SK-N-SH treated with all-trans-retinoic acid at 6 μM for 48 hours (cell line): ENCODE measurements at regions not wholly inside any gene's neighbourhood (a gene's known extent, or its start where the extent isn't known, plus 50 kb on each side); places are given as distances from the start of the nearest gene placed in this dataset.

ENCODE experiments used
- ATAC-seq: fragments of 200-7000 bp; cut with Tn5 transposase; 3 replicates; pipeline ENCODE4 v1.9.1; 2020; ENCODE audit warnings: mild to moderate bottlenecking, moderate library complexity
- ARNTL ChIP-seq: fragments of 450-650 bp; formaldehyde crosslinking; IDR thresholded peaks from 2 replicates; pipeline ENCODE4 v1.5.0; 2020; ENCODE audit warnings: low read depth, mild to moderate bottlenecking, moderate library complexity, borderline replicate concordance
- BACH2 ChIP-seq: fragments of 250-450 bp; sonication (Bioruptor Pico); IDR thresholded peaks from 2 replicates; pipeline ENCODE4 v1.9.0; 2021; ENCODE audit warnings: mild to moderate bottlenecking, borderline replicate concordance
- CREB5 ChIP-seq: fragments of 250-450 bp; sonication (Bioruptor Pico); IDR thresholded peaks from 2 replicates; pipeline ENCODE4 v1.5.1; 2020; ENCODE audit warnings: low read depth, mild to moderate bottlenecking, moderate library complexity
- CSDC2 ChIP-seq: fragments of 250-450 bp; sonication (Bioruptor Pico); IDR thresholded peaks from 2 replicates; pipeline ENCODE4 v1.5.0; 2020; ENCODE audit warnings: mild to moderate bottlenecking, moderate library complexity
- CSRNP3 ChIP-seq: fragments of 250-450 bp; sonication (Bioruptor Pico); IDR thresholded peaks from 2 replicates; pipeline ENCODE4 v1.5.1; 2021; ENCODE audit warnings: mild to moderate bottlenecking, moderate library complexity
- ESRRG ChIP-seq: fragments of 250-450 bp; sonication (Bioruptor Pico); IDR thresholded peaks from 2 replicates; pipeline ENCODE4 v1.6.1; 2021; ENCODE audit warnings: mild to moderate bottlenecking
- GLIS3 ChIP-seq: fragments of 250-450 bp; sonication (Bioruptor Pico); IDR thresholded peaks from 2 replicates; pipeline ENCODE4 v1.5.0; 2020; ENCODE audit warnings: mild to moderate bottlenecking, moderate library complexity
- ISL1 ChIP-seq: fragments of 250-450 bp; sonication (Bioruptor Pico); IDR thresholded peaks from 2 replicates; pipeline ENCODE4 v2.1.2; 2022; ENCODE audit warnings: mild to moderate bottlenecking, moderate library complexity
- OSR1 ChIP-seq: fragments of 250-450 bp; sonication (Bioruptor Pico); IDR thresholded peaks from 2 replicates; pipeline ENCODE4 v1.8.0; 2022; ENCODE audit warnings: moderate library complexity, mild to moderate bottlenecking, inconsistent platforms
- PATZ1 ChIP-seq: fragments of 250-450 bp; sonication (Bioruptor Pico); IDR thresholded peaks from 2 replicates; pipeline ENCODE4 v1.8.0; 2020; ENCODE audit warnings: mild to moderate bottlenecking, moderate library complexity, borderline replicate concordance
- POU6F1 ChIP-seq: fragments of 250-450 bp; sonication (Bioruptor Pico); IDR thresholded peaks from 2 replicates; pipeline ENCODE4 v1.8.0; 2021; ENCODE audit warnings: low read depth, mild to moderate bottlenecking, moderate library complexity, borderline replicate concordance
- PPARA ChIP-seq: fragments of 250-450 bp; sonication (Bioruptor Pico); IDR thresholded peaks from 2 replicates; pipeline ENCODE4 v1.5.0; 2020; ENCODE audit warnings: mild to moderate bottlenecking, borderline replicate concordance
- RARB ChIP-seq: fragments of 250-450 bp; sonication (Bioruptor Pico); IDR thresholded peaks from 2 replicates; pipeline ENCODE4 v1.8.0; 2021; ENCODE audit warnings: mild to moderate bottlenecking, moderate library complexity
- SNAI2 ChIP-seq: fragments of 250-450 bp; sonication (Bioruptor Pico); IDR thresholded peaks from 2 replicates; pipeline ENCODE4 v1.5.0; 2020; ENCODE audit warnings: mild to moderate bottlenecking, moderate library complexity
- TCF4 ChIP-seq: fragments of 250-450 bp; sonication (Bioruptor Pico); IDR thresholded peaks from 2 replicates; pipeline ENCODE4 v1.8.0; 2021; ENCODE audit warnings: mild to moderate bottlenecking, moderate library complexity, borderline replicate concordance
- TOX ChIP-seq: fragments of 250-450 bp; sonication (Bioruptor Pico); IDR thresholded peaks from 2 replicates; pipeline ENCODE4 v1.8.0; 2021; ENCODE audit warnings: mild to moderate bottlenecking, moderate library complexity, borderline replicate concordance
- TSHZ2 ChIP-seq: fragments of 250-450 bp; sonication (Bioruptor Pico); IDR thresholded peaks from 2 replicates; pipeline ENCODE4 v1.5.0; 2020; ENCODE audit warnings: mild to moderate bottlenecking, moderate library complexity
- ZC3H10 ChIP-seq: fragments of 250-450 bp; sonication (Bioruptor Pico); IDR thresholded peaks from 2 replicates; pipeline ENCODE4 v1.5.1; 2021; ENCODE audit warnings: mild to moderate bottlenecking, moderate library complexity
- ZFP3 ChIP-seq: fragments of 250-450 bp; sonication (Bioruptor Pico); IDR thresholded peaks from 2 replicates; pipeline ENCODE4 v1.5.0; 2020; ENCODE audit warnings: mild to moderate bottlenecking, moderate library complexity
- ZFP30 ChIP-seq: fragments of 450-650 bp; formaldehyde crosslinking; IDR thresholded peaks from 2 replicates; pipeline ENCODE4 v1.5.0; 2022; ENCODE audit warnings: mild to moderate bottlenecking, moderate library complexity
- ZNF70 ChIP-seq: fragments of 450-650 bp; formaldehyde crosslinking; IDR thresholded peaks from 2 replicates; pipeline ENCODE4 v1.5.0; 2020; ENCODE audit warnings: mild to moderate bottlenecking, moderate library complexity

- TF ChIP-seq ARNTL (CRISPR knock-in tag) (no peak), TCF4 (CRISPR knock-in tag) (no peak), TOX (CRISPR knock-in tag) (no peak), ZNF70 (CRISPR knock-in tag) (no peak), ZC3H10 (CRISPR knock-in tag) (no peak), ISL1 (CRISPR knock-in tag) (no peak), RARB (no peak), CSRNP3 (CRISPR knock-in tag) (no peak), ESRRG (CRISPR knock-in tag) (no peak), SNAI2 (no peak), PPARA (CRISPR knock-in tag) (no peak), POU6F1 (CRISPR knock-in tag) (no peak), OSR1 (CRISPR knock-in tag) (no peak), ZFP3 (CRISPR knock-in tag) (no peak), BACH2 (CRISPR knock-in tag) (no peak), GLIS3 (CRISPR knock-in tag) (no peak), CSDC2 (CRISPR knock-in tag) (no peak)
- TF ChIP-seq, all 23 proteins: peak for 0
- ATAC-seq: no peak
Observed at GRCh38 chr4:180799798-180800197, 1443.4 kb upstream of the TENM3 start.

- TF ChIP-seq SNAI2 (no peak), PATZ1 (CRISPR knock-in tag) (no peak), ZC3H10 (CRISPR knock-in tag) (no peak)
- ATAC-seq: no peak
Observed at GRCh38 chr4:180805101-180805500, 1438.1 kb upstream of the TENM3 start.

- ATAC-seq: no peak
- TF ChIP-seq TCF4 (CRISPR knock-in tag) (no peak), ZFP30 (CRISPR knock-in tag) (no peak), TSHZ2 (CRISPR knock-in tag) (no peak), ARNTL (CRISPR knock-in tag) (no peak), CSRNP3 (CRISPR knock-in tag) (no peak)
Observed at GRCh38 chr4:180808862-180809261, 1434.3 kb upstream of the TENM3 start.

GRCh38 chr4:180809439-180809838, 1433.8 kb upstream of the TENM3 start:
- ATAC-seq: no peak
- TF ChIP-seq TOX (CRISPR knock-in tag): no peak
- TF ChIP-seq CREB5 (CRISPR knock-in tag): no peak
- no peak for TF ChIP-seq CSRNP3 (CRISPR knock-in tag)
- TF ChIP-seq ISL1 (CRISPR knock-in tag): peak; percentile 34; the same call in 1 of the 2 replicates
- TF ChIP-seq SNAI2: no peak
